Pons (tissue), 1 donor: ENCODE measurements at regions not wholly inside any gene's neighbourhood (a gene's known extent, or its start where the extent isn't known, plus 50 kb on each side); places are given as distances from the start of the nearest gene placed in this dataset.
"Not testable (repeated sequence)": the region's sequence is repeated elsewhere in the genome, so short reads cannot be mapped to it uniquely, and the experiment has no call there.

Experiments
- DNase-seq: peaks from one replicate; pipeline ENCODE4 v3.0.0-alpha.2; 2016; ENCODE audit warnings: low spot score

GRCh38 chr2:106257830-106258229, 63.7 kb upstream of the UXS1 start:
- DNase-seq, result no peak

GRCh38 chr2:106257135-106257534, 63.0 kb upstream of the UXS1 start:
- DNase-seq, result no peak

GRCh38 chr2:106249157-106249828, 55.2 kb upstream of the UXS1 start:
- not testable (repeated sequence) for DNase-seq

GRCh38 chr2:106248548-106249151, 54.5 kb upstream of the UXS1 start:
- DNase-seq, result not testable (repeated sequence)
